Fibroblast of gingiva (primary cell): ENCODE measurements at regions not wholly inside any gene's neighbourhood (a gene's known extent, or its start where the extent isn't known, plus 50 kb on each side); places are given as distances from the start of the nearest gene placed in this dataset.

Source experiments
- DNase-seq: peaks from one replicate; pipeline ENCODE4 v3.0.0-alpha.2; 2011; ENCODE audit warnings: low read depth

GRCh38 chr2:2993172-2993692 is 384.4 kb downstream of the EIPR1 start:
- no peak for DNase-seq

DNA sequence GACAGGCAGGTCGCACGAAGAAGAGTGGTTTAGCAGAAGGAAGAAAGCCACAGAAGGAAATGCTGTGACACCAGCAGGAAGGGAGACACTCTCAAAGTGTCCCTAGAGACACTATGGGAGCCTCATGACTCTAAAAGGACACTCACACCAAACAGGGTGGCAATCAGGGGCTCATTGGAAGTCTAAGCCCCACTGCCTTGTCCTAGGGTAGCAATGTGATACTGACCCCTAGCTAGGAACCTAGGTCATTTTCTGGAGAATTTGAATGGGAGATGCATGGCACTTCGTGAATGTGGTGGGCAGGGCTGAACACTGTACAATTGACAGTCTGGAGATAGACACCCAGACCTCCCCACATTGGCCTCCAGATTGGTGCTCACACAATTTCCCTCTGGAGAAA is 385.0 kb downstream of the EIPR1 start:
- DNase-seq: no peak

- DNase-seq: no peak
Observed at GRCh38 chr2:2985020-2985419, 392.6 kb downstream of the EIPR1 start.

GRCh38 chr2:2981000-2981399 is 396.6 kb downstream of the EIPR1 start:
- no peak for DNase-seq

GRCh38 chr2:2974982-2975381 is 402.6 kb downstream of the EIPR1 start:
- no peak for DNase-seq

- no peak for DNase-seq
Observed at GRCh38 chr2:2960441-2961133, 417.0 kb downstream of the EIPR1 start.

DNA sequence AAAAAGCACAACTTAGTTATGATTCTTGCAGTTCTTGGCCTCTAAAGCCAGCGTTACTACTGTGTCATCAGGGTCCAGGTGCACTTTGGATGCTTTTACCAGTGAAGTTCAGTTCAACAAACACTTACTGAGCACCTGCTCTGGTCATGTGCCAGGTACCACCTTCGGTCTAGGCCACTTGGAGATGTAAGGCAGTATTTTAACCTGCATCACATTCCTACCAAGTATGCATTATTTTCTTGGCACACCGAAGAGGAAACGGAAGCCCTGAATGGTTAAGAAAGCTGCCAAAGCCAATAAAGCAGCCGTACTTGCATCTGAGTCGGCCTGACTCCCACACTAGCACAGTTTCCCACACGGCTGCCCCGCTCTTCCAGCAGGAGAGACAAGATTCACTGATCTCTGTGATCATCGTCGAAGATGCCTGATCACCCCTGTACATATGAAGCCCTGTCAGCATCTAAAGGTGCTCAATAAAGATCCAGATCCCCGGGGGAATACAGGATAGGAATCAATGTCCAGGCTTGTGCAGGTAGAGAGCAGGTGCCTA is 427.1 kb downstream of the EIPR1 start:
- DNase-seq: no peak

DNA sequence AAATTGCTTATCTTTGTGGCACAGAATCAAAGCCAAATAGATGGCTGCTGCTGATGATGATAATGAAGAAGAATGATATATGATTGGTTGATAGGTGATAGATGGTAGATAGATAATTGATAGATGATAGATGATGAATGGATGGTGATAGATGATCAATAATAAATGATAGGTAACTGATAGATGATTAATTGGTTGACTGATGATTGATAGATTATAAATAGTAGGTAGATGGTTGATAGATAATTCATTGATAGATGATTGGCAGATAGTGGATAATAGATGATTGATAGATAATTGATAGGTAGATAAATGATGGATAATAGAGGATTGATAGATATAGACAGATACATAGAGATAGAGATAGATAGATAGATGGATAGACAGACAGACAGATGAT is 430.2 kb downstream of the EIPR1 start:
- no peak for DNase-seq

DNA sequence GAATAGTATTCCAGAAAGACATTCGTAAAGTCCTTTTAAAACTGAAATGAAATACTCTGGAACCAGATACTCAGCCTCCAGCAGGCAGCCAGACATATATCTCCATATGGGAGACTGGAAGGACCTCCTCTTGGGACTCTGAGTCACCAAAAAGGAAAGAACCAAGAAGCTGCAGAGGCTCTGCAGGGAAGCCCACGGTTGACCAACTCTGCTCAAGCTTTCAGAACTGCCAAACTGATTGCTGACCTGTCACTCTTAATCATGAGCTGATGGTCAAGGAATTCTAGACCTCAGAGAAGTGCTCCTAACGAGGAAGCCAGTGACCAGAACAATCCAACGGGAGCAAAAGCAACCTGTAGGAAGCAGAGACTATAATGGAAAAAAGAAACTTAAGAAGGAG is 434.7 kb downstream of the EIPR1 start:
- DNase-seq: no peak

DNA sequence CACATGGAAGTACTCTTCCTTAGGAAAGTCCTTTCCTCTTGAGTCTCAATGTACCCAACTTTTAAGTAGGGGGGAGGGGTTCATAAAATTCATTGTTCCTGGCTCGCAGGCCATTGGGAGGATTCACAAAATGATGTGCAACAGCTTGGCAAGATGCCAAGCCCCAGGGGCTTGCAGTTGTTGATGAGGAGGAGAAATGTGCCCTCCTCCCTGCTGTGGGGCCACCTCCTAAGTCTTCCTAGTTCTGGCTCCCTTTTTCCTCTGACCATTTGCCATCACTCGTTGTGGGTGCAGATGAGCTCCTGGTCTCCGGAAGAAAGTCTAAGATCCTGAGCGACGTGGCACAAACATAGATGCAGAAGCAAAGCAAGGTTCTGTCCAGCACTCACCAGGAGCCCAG is 435.4 kb downstream of the EIPR1 start:
- DNase-seq: no peak

GRCh38 chr2:2941205-2941604 is 436.4 kb downstream of the EIPR1 start:
- no peak for DNase-seq

DNA sequence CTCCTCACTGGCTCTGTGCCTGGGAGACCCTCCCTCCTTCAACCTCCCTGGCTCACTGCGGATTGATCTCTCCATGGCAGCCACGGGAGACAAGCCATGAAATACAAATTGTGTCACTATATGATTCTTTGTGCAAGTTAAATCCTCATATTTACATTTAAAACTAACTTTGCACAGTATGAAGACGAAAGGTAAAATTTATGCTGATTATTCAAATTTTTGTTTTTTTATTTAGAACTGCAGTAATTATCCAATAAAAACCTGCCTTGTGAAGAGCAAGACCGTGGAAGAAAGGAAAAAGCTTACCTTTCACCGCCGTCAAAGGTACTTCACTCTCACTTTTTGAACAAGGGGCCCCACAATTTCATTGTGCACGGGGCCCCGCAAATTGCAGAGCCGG is 436.9 kb downstream of the EIPR1 start:
- no peak for DNase-seq

- no peak for DNase-seq
Observed at GRCh38 chr2:2940061-2940460, 437.6 kb downstream of the EIPR1 start.

DNA sequence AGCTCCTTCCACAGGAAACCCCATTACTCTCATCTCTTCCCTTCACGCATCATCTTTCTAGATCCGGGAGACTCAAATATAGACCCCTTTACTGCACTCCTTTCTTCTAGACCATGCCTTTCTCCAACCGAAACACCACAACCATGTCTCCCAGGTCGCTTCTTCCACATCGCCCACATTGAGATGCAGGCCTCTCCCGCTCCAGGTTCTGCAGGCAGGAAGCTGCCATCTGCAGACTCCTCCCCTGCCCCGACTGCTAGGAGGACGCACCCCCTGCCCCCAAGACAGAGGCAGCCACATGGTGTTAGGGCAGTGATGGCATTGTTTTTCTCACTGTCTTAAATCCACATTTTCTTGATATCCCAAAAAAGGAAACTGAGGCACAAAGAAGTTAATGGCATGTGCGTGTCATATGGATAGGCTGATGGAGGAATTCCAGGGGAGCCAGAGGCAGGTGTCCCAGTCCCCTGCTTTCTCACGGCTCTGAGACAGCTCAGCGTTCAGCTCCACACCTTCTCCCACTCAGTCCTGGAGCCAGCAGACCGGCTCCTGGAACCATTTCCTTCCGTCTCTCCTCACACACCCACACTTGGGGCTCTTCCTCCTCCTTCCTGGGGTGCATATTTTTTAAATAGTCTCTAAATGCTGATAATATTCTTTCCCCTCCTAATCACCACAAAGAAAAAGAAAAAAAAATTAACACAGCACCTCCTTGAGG is 438.4 kb downstream of the EIPR1 start:
- no peak for DNase-seq

GRCh38 chr2:2938481-2938880 is 439.1 kb downstream of the EIPR1 start:
- DNase-seq: no peak

- DNase-seq: no peak
Observed at GRCh38 chr2:2935445-2936149, 442.0 kb downstream of the EIPR1 start.

DNA sequence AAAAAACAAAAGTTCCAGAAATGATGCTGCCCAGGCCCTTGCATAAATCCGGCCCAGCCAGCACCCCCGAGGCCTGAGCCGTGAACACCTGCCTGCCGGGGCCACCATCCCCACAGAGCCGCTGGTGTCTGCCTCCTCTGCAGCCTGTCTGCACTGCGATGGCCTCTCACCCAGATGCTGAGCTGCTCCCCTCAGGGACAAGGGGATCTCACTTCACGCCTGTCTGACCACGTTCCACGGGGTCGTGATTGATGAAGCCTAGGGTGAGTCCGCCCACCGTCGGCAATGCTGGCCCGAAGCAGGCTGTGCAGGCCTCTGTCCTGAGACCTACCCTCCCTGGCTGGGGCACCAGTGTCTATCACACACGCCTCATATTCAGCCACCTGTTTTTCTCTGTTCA is 444.2 kb downstream of the EIPR1 start:
- DNase-seq: no peak

GRCh38 chr2:2932692-2933305 is 444.8 kb downstream of the EIPR1 start:
- DNase-seq: no peak

- no peak for DNase-seq
Observed at GRCh38 chr2:2932189-2932588, 445.4 kb downstream of the EIPR1 start.

- DNase-seq: no peak
Observed at GRCh38 chr2:2931318-2932075, 446.1 kb downstream of the EIPR1 start.

DNA sequence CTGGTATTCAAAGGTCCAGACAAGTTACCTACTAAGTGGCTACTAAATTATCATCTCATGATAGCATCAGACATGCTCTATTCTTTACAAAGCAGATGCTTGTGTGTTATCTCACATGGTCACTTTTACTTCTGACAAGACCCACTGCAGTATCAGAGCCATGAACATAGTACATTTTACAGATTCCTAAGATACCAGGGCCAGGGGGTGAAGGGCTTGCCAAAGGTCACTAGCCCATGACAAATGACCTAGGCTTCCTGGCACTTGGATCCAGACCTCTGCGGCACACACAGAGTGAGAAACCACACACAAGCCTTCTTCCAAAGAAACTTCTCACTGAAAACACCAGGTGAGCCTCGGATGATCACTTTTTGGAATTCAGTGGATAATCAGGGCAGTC is 446.8 kb downstream of the EIPR1 start:
- DNase-seq: no peak

DNA sequence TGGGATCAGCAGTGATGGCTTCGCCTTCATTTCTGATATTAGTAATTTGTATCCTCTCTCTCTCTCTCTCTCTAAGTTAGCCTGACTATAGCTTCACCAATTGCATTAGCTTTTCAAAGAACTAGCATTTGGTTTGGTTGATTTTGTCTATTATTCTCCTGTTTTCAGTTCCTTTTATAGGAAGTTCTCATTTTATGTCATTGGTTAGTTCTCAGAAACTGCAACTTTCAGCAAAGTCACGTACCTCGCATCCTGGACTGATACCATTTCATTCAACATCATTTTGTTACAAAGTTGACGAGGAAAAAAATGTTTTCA is 450.8 kb downstream of the EIPR1 start:
- no peak for DNase-seq
